Hepatic stellate cell (primary cell): ENCODE measurements at regions not wholly inside any gene's neighbourhood (a gene's known extent, or its start where the extent isn't known, plus 50 kb on each side); places are given as distances from the start of the nearest gene placed in this dataset.
"Not testable (repeated sequence)": the region's sequence is repeated elsewhere in the genome, so short reads cannot be mapped to it uniquely, and the experiment has no call there.

Source experiments
- DNase-seq: peaks from one replicate; pipeline ENCODE4 v3.0.0; 2011; ENCODE audit warnings: low spot score

- no peak for DNase-seq
Measured at GRCh38 chr1:87398641-87399040, 70.0 kb downstream of the LMO4 start.

- no peak for DNase-seq
Measured at GRCh38 chr1:87399264-87399663, 70.6 kb downstream of the LMO4 start.

GRCh38 chr1:87399701-87400100, 71.0 kb downstream of the LMO4 start:
- DNase-seq = no peak

GRCh38 chr1:87400813-87401212, 72.1 kb downstream of the LMO4 start:
- no peak for DNase-seq

- no peak for DNase-seq
Measured at GRCh38 chr1:87402241-87403002, 73.7 kb downstream of the LMO4 start.

GRCh38 chr1:87403061-87403820, 74.6 kb downstream of the LMO4 start:
- no peak for DNase-seq

GRCh38 chr1:87404296-87404695, 75.6 kb downstream of the LMO4 start:
- no peak for DNase-seq

GRCh38 chr1:87408665-87409248, 80.1 kb downstream of the LMO4 start:
- no peak for DNase-seq

GRCh38 chr1:87410776-87411480, 82.2 kb downstream of the LMO4 start:
- no peak for DNase-seq

GRCh38 chr1:87413846-87414245, 85.2 kb downstream of the LMO4 start:
- DNase-seq = not testable (repeated sequence)

GRCh38 chr1:87418048-87418447, 89.4 kb downstream of the LMO4 start:
- DNase-seq = no peak

- DNase-seq = no peak
Measured at GRCh38 chr1:87421809-87422208, 93.1 kb downstream of the LMO4 start.

- no peak for DNase-seq
Measured at GRCh38 chr1:87424541-87424940, 95.9 kb downstream of the LMO4 start.

GRCh38 chr1:87426463-87427249, 98.0 kb downstream of the LMO4 start:
- no peak for DNase-seq

GRCh38 chr1:87428367-87428766, 99.7 kb downstream of the LMO4 start:
- no peak for DNase-seq

- no peak for DNase-seq
Measured at GRCh38 chr1:87428883-87429282, 100.2 kb downstream of the LMO4 start.

GRCh38 chr1:87432685-87433084, 104.0 kb downstream of the LMO4 start:
- DNase-seq = no peak

- DNase-seq = not testable (repeated sequence)
Measured at GRCh38 chr1:87433101-87433500, 104.4 kb downstream of the LMO4 start.

- DNase-seq = no peak
Measured at GRCh38 chr1:87435484-87435883, 106.8 kb downstream of the LMO4 start.

GRCh38 chr1:87436115-87436514, 107.4 kb downstream of the LMO4 start:
- not testable (repeated sequence) for DNase-seq

- no peak for DNase-seq
Measured at GRCh38 chr1:87436534-87436933, 107.9 kb downstream of the LMO4 start.
